T-cell (primary cell): ENCODE measurements at regions not wholly inside any gene's neighbourhood (a gene's known extent, or its start where the extent isn't known, plus 50 kb on each side); places are given as distances from the start of the nearest gene placed in this dataset.

Source experiments
- ATAC-seq, 4 experiments: fragments of 200-7000 bp in 3 of 4; fragments of 150-1000 bp in 1 of 4; cut with Tn5 transposase; replicated peaks in 1 of 4; 1 replicate in 3 of 4; 2 replicates in 1 of 4; pipeline ENCODE4 v1.10.0; 2021; ENCODE audit warnings: moderate library complexity in 3 of 4, mild to moderate bottlenecking in 2 of 4, moderate number of reproducible peaks in 1 of 4
- CTCF ChIA-PET, 2 donors: fragments of 300-600 bp; sonication (Branson Sonifier 250); formaldehyde crosslinking; loops; one replicate each; lab custom pipeline; 2022; ENCODE audit warnings: antibody characterized with exemption in 2 of 2; lab: Charles Lee
- POLR2A ChIA-PET, 2 donors: fragments of 300-600 bp; sonication (Branson Sonifier 250); formaldehyde crosslinking; loops; one replicate each; lab custom pipeline; 2022; ENCODE audit warnings: antibody characterized with exemption in 2 of 2; lab: Charles Lee
- DNase-seq, 35 experiments: peaks; one replicate each; pipeline versions ENCODE4 v3.0.0 to v3.0.0-alpha.2; 2013 to 2023
- H3K27ac ChIP-seq: one replicate; pipeline ENCODE4 v1.5.1; 2013; ENCODE audit warnings: low read length
- H3K27me3 ChIP-seq, 2 experiments: replicated peaks in 1 of 2; 1 replicate in 1 of 2; 2 replicates in 1 of 2; pipeline versions ENCODE4 v1.6.1 to v1.7.0; 2013; ENCODE audit warnings: low read length in 1 of 2, mixed read lengths in 1 of 2; ENCODE audit not compliant: control insufficient read depth in 2 of 2, insufficient read depth in 2 of 2; ENCODE audit errors: extremely low read depth in 1 of 2
- H3K36me3 ChIP-seq, 2 donors: 1 replicate in 1 of 2; 2 replicates in 1 of 2; pipeline versions ENCODE4 v1.6.1 to v1.7.0; 2013; ENCODE audit warnings: low read length in 1 of 2; ENCODE audit not compliant: control insufficient read depth in 2 of 2, insufficient read depth in 1 of 2; ENCODE audit errors: extremely low read depth in 1 of 2
- H3K4me1 ChIP-seq, 2 experiments: 1 replicate in 1 of 2; 2 replicates in 1 of 2; pipeline versions ENCODE4 v1.6.1 to v1.7.0; 2013; ENCODE audit warnings: low read length in 2 of 2, mixed read lengths in 1 of 2; ENCODE audit not compliant: insufficient read depth in 2 of 2, control insufficient read depth in 1 of 2; ENCODE audit errors: extremely low read depth in 1 of 2
- H3K4me3 ChIP-seq, 2 donors: 1 replicate in 1 of 2; 2 replicates in 1 of 2; pipeline versions ENCODE4 v1.5.1 to v1.7.0; 2013; ENCODE audit warnings: mild to moderate bottlenecking in 2 of 2, low read length in 1 of 2, moderate library complexity in 1 of 2; ENCODE audit not compliant: control insufficient read depth in 1 of 2; ENCODE audit errors: extremely low read depth in 1 of 2
- H3K9me3 ChIP-seq: 2 replicates; pipeline ENCODE4 v1.7.0; 2013
- H3K27ac Mint-ChIP-seq, 2 donors: one replicate each; pipeline ENCODE4 v1.8.0; 2020 to 2021; ENCODE audit warnings: mild to moderate bottlenecking in 2 of 2, mixed read lengths in 2 of 2
- H3K27me3 Mint-ChIP-seq, 2 donors: one replicate each; pipeline ENCODE4 v1.8.0; 2021 to 2022; ENCODE audit warnings: mixed read lengths in 2 of 2
- H3K36me3 Mint-ChIP-seq: one replicate; pipeline ENCODE4 v1.8.0; 2021; ENCODE audit warnings: mixed read lengths
- H3K4me1 Mint-ChIP-seq, 3 donors: one replicate each; pipeline ENCODE4 v1.8.0; 2020 to 2022; ENCODE audit warnings: mixed read lengths in 3 of 3, mild to moderate bottlenecking in 1 of 3
- H3K4me3 Mint-ChIP-seq, 3 donors: one replicate each; pipeline ENCODE4 v1.8.0; 2020 to 2022; ENCODE audit warnings: mild to moderate bottlenecking in 3 of 3, mixed read lengths in 3 of 3, moderate library complexity in 3 of 3
- H3K9me3 Mint-ChIP-seq, 3 donors: one replicate each; pipeline ENCODE4 v1.8.0; 2020 to 2022; ENCODE audit warnings: mixed read lengths in 3 of 3
- WGBS: methylation state at CpG from one replicate; pipeline ENCODE4 v1.1.5; 2013; ENCODE audit warnings: missing lambda C conversion rate; ENCODE audit not compliant: insufficient coverage; 5-methylcytosine and 5-hydroxymethylcytosine counted together

DNA sequence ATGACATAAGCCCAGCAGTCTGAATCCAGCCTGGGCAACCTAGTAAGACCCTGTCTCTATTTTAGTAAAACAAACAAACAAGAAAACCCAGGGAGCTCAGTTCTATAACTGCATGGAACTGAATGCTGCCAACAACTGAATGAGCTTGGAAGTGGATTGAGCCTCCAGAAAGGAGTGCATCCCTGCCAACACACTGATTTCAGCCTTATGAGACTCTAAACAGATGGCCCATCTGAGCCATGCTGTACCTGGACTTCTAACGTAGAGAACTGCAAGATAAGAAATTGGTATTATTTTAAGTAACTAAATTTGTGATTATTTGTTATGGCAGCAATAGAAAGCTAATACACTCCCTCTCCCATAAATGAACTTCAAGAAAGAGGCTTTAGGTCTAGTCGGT is 150.4 kb upstream of the RAI14 start:
- Mint-ChIP-seq H3K27me3 (peaks cover 24 to 26% of the 10 kb centered on the region in 2 donors), H3K4me1 (no peaks in the 10 kb centered on the region), H3K4me3 (no peak overlapping the region), H3K36me3 (no peaks in the 10 kb centered on the region), H3K27ac (no peak overlapping the region), H3K9me3 (no peaks in the 10 kb centered on the region)
- no peak for ATAC-seq
- no peak for DNase-seq
- no peak overlapping the region for H3K27ac ChIP-seq
- CTCF ChIA-PET = no interaction called here
- 80% methylated on average over 1 of the region's 2 CpGs for WGBS
- H3K4me1 ChIP-seq = no peaks in the 10 kb centered on the region
- H3K27me3 ChIP-seq = peaks cover 0 to 8% of the 10 kb centered on the region in 2 experiments
- no peak overlapping the region for H3K4me3 ChIP-seq
- no peaks in the 10 kb centered on the region for H3K36me3 ChIP-seq
- no peaks in the 10 kb centered on the region for H3K9me3 ChIP-seq
- POLR2A ChIA-PET = no interaction called here

GRCh38 chr5:34507933-34508332 is 148.2 kb upstream of the RAI14 start:
- POLR2A ChIA-PET = interaction anchor here in 1 of 2 donors (0.6 kb wide), 1 partner anchor 148 kb away, joined by 4 read pairs; no protein-coding TSS in a partner anchor
- no peaks in the 10 kb centered on the region for H3K4me1 Mint-ChIP-seq

GRCh38 chr5:34509392-34509791 is 146.7 kb upstream of the RAI14 start:
- CTCF ChIA-PET = no interaction called here
- Mint-ChIP-seq H3K36me3 (no peaks in the 10 kb centered on the region), H3K4me1 (no peaks in the 10 kb centered on the region), H3K27me3 (peaks cover 12 to 17% of the 10 kb centered on the region in 2 donors), H3K27ac (no peak overlapping the region), H3K9me3 (no peaks in the 10 kb centered on the region), H3K4me3 (no peak overlapping the region)
- no peaks in the 10 kb centered on the region for H3K27me3 ChIP-seq
- POLR2A ChIA-PET = no interaction called here
- ATAC-seq (no peak), DNase-seq (no peak)
- H3K4me1 ChIP-seq = no peaks in the 10 kb centered on the region
- H3K36me3 ChIP-seq = no peaks in the 10 kb centered on the region
- no peak overlapping the region for H3K4me3 ChIP-seq
- no CpG with 5 or more reads among the region's 2 CpGs for WGBS
- H3K27ac ChIP-seq = no peak overlapping the region
- H3K9me3 ChIP-seq = no peaks in the 10 kb centered on the region

More at GRCh38 chr5:34507933-34508332, 148.2 kb upstream of the RAI14 start:
- H3K27ac Mint-ChIP-seq = no peak overlapping the region
- peaks cover 16 to 22% of the 10 kb centered on the region in 2 donors for H3K27me3 Mint-ChIP-seq
- DNase-seq (no peak), ATAC-seq (no peak)
- no peaks in the 10 kb centered on the region for H3K9me3 Mint-ChIP-seq
- no peaks in the 10 kb centered on the region for H3K36me3 ChIP-seq
- no peaks in the 10 kb centered on the region for H3K4me1 ChIP-seq
- CTCF ChIA-PET = no interaction called here
- H3K36me3 Mint-ChIP-seq = no peaks in the 10 kb centered on the region
- H3K27me3 ChIP-seq = no peaks in the 10 kb centered on the region
- 0% methylated on average over 1 of the region's 2 CpGs for whole genome bisulfite sequencing
- H3K9me3 ChIP-seq = no peaks in the 10 kb centered on the region
- no peak overlapping the region for H3K27ac ChIP-seq
- no peak overlapping the region for H3K4me3 Mint-ChIP-seq
- no peak overlapping the region for H3K4me3 ChIP-seq

DNA sequence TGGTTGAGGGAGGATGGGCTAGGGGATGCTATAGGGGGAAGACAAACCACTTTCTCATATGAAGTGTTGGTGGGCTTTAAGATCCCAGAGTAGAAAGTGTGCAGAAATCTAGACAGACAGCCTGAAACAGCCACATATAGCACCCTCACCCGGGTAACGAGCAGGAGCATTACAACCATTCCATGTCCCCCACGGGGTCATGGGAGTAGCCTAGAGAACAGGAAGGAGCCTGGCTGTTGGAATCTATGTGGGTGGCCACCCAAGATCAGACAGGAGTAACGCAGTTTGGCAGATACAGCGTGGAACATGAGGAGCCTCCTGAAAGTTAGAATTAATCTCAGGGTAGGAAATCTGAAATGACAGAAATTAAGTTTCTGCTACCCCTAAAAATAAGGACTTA is 146.1 kb upstream of the RAI14 start:
- ChIA-PET CTCF (no interaction called here), POLR2A (no interaction called here)
- Mint-ChIP-seq H3K27ac (no peak overlapping the region), H3K4me3 (no peak overlapping the region), H3K27me3 (peaks cover 12 to 17% of the 10 kb centered on the region in 2 donors), H3K9me3 (no peaks in the 10 kb centered on the region), H3K4me1 (no peaks in the 10 kb centered on the region), H3K36me3 (no peaks in the 10 kb centered on the region)
- Histone ChIP-seq H3K9me3 (no peaks in the 10 kb centered on the region), H3K4me1 (no peaks in the 10 kb centered on the region), H3K27ac (no peak overlapping the region), H3K36me3 (no peaks in the 10 kb centered on the region), H3K27me3 (no peaks in the 10 kb centered on the region), H3K4me3 (no peak overlapping the region)
- no CpG with 5 or more reads among the region's 5 CpGs for WGBS
- ATAC-seq (no peak), DNase-seq (no peak)

DNA sequence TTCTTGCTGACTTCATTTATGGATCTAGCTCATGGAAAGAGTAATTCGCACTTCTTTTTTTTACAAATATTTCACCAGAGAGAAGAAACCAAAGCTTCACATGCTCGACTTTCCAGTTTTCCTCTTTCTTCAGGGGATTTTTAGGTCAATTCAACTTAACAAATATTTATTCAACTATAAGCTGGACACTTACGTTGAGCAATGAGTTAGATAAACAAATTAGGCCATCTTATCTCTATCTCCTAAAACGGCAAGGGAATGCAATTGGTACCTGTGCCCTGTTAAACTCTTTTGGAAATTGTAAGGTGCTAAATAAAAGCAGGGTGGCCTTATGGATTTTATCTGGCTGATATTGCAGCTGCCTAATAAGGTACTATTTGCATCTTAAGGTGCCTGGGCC is 145.1 kb upstream of the RAI14 start:
- CTCF ChIA-PET = no interaction called here
- no peaks in the 10 kb centered on the region for H3K4me1 ChIP-seq
- no peak overlapping the region for H3K4me3 ChIP-seq
- whole genome bisulfite sequencing = 100% methylated on average over 1 of the region's 4 CpGs
- DNase-seq = no peak
- ATAC-seq = no peak
- H3K27ac ChIP-seq = no peak overlapping the region
- POLR2A ChIA-PET = no interaction called here
- no peaks in the 10 kb centered on the region for H3K36me3 ChIP-seq
- H3K27me3 ChIP-seq = peaks cover 0 to 2% of the 10 kb centered on the region in 2 experiments
- no peaks in the 10 kb centered on the region for H3K9me3 ChIP-seq
- Mint-ChIP-seq H3K36me3 (no peaks in the 10 kb centered on the region), H3K4me3 (no peak overlapping the region), H3K27me3 (peaks cover 8 to 9% of the 10 kb centered on the region in 2 donors), H3K9me3 (no peaks in the 10 kb centered on the region), H3K4me1 (no peaks in the 10 kb centered on the region), H3K27ac (no peak overlapping the region)

- H3K4me3 Mint-ChIP-seq = no peak overlapping the region
- no peaks in the 10 kb centered on the region for H3K36me3 Mint-ChIP-seq
- no peaks in the 10 kb centered on the region for H3K4me1 Mint-ChIP-seq
- H3K9me3 Mint-ChIP-seq = no peaks in the 10 kb centered on the region
- ChIA-PET CTCF (no interaction called here), POLR2A (no interaction called here)
- H3K27ac Mint-ChIP-seq = no peak overlapping the region
- Histone ChIP-seq H3K4me1 (no peaks in the 10 kb centered on the region), H3K27me3 (peaks cover 0 to 2% of the 10 kb centered on the region in 2 experiments), H3K4me3 (no peak overlapping the region), H3K9me3 (no peaks in the 10 kb centered on the region), H3K36me3 (no peaks in the 10 kb centered on the region), H3K27ac (no peak overlapping the region)
- no CpG with 5 or more reads among the region's 1 CpG for WGBS
- H3K27me3 Mint-ChIP-seq = peaks cover 5 to 12% of the 10 kb centered on the region in 2 donors
- ATAC-seq (no peak), DNase-seq (no peak)
These were observed 144.6 kb upstream of the RAI14 start for GRCh38 chr5:34511481-34511880.

DNA sequence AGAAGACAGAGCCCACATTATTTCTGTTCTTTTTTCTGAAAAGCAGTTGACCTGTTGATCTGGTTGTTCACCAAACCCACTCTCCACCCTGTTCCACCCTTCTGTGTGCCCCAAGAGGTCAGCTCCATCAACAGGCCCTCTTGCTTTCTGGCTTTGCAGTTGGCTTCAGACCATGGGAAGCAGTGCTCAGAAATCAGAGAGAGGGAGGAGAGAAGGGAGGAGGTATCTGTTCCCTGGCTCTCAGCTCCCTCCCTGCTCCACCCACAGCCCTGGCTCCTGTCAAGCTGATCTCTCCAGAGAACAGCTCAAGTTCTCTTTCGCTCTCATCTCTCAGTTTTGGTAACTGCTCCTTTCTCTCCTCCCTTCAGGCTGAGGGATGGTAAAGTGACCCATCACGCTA is 144.2 kb upstream of the RAI14 start:
- ATAC-seq (no peak), DNase-seq (no peak)
- Histone ChIP-seq H3K27me3 (peaks cover 0 to 2% of the 10 kb centered on the region in 2 experiments), H3K4me3 (no peak overlapping the region), H3K4me1 (no peaks in the 10 kb centered on the region), H3K9me3 (no peaks in the 10 kb centered on the region), H3K27ac (no peak overlapping the region), H3K36me3 (no peaks in the 10 kb centered on the region)
- Mint-ChIP-seq H3K4me3 (no peak overlapping the region), H3K9me3 (no peaks in the 10 kb centered on the region), H3K27me3 (peaks cover 8 to 16% of the 10 kb centered on the region in 2 donors), H3K4me1 (no peaks in the 10 kb centered on the region), H3K36me3 (no peaks in the 10 kb centered on the region), H3K27ac (no peak overlapping the region)
- CTCF ChIA-PET = interaction anchor here in 1 of 2 donors (0.6 kb wide), 1 partner anchor 994 kb away, joined by 6 read pairs; no protein-coding TSS in a partner anchor
- 83% methylated on average over 2 of the region's 2 CpGs for WGBS
- POLR2A ChIA-PET = no interaction called here
